NCI-H2227 (cell line): ENCODE measurements at regions not wholly inside any gene's neighbourhood (a gene's known extent, or its start where the extent isn't known, plus 50 kb on each side); places are given as distances from the start of the nearest gene placed in this dataset.
"Not testable (repeated sequence)": the region's sequence is repeated elsewhere in the genome, so short reads cannot be mapped to it uniquely, and the experiment has no call there.

Experiments used
- DNase-seq: peaks from one replicate; lab custom pipeline; 2025; ENCODE audit not compliant: unreplicated experiment; lab: John Stamatoyannopoulos, UW

GRCh38 chr7:106456329-106456728, 171.5 kb upstream of the NAMPT start:
- no peak for DNase-seq

DNA sequence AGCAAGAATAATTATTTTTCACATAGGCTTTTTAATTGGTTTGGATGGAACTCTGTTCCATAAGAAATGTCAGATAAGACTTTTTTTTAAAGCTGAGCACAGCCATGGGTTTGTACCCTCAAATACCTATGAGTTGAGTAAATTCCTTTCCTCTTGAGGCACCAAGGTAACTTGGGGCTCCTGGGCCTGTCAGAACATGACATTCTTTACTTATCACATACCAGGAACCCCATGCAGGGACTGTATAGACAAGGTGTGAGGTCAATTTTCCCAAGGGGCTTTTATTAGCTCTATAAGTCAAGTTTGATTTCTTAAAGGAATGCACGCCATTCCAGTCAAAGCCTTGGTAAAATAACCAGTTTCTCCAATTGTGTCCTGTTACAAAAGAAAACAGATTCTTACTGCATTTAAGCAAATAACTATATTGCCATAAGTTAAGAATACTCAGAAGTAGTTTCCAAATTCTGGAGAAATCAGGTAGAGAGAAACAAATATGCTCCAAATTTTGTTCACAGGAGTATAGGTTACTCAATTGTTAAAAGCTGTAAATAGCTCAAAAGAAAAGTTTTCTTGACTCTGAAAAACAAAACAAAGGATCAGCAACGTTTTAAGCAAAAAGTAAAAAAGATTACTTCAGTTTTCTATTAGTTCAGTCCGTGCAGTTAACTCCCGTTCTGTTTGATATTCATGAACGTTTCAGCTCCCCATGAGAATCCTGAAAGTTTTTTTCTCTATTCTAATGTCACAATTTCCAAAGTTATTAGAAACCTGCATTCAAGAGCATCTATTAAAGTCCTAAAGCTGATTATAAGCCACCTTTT, 167.5 kb upstream of the NAMPT start:
- DNase-seq: no peak

DNA sequence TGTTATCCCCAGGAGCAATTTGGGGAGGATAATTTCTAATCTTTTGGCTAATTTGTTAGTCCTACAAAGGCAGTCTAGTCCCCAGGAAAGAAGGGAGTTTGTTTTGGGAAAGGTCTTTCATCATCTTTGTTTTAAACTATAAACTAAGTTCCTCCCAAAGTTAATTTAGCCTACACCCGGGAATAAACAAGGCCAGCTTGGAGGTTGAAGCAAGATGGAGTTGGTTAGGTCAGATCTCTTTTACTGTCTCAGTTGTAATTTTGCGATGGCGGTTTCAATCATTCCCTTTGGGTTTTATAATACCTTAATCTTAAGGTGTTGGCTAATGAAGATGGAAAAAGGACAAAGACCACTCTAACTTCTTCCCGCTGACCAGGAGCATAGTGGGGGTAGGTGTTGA, 166.4 kb upstream of the NAMPT start:
- no peak for DNase-seq

- no peak for DNase-seq
These were observed 165.9 kb upstream of the NAMPT start for GRCh38 chr7:106450716-106451115.

DNA sequence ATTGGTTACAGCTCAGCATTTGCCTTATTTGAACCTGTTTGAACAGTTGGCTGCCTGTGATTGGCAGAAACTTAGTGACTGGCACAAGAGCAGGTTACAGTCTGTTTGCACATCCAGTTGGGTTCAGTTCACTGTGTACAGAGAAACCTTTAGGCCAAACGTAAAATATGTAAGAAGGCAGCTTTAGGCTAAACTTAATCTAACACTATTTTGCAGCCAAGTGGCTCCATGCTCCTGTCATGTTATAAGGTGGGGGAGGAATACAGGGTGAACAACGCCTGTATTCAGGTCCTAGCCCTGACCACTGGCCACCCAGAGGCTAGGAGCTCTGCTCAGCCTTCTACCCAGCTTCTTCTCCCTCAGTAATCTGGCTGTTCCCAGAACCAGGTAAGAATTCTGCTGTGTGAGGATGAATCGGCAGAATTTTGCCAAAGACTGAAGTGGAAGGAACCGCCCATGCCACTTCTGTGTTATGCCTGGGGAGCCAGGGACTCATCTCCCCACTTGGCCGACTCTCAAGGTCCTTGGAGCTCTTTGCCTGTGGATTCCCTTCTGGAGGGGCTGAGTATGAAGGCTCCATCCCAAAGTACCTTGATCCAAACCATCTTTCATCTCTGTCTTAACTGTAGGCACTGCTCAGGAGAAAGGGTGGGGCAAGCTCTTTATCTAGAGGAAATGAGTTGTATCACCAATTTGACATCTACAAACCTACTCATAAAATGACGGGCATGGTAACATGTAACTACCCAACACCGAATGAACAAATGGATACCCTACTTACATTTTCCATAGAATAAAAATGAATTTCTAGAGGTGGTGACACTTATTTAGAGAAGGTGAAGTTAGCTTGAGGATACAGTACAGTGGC, 164.4 kb upstream of the NAMPT start:
- DNase-seq: no peak

DNA sequence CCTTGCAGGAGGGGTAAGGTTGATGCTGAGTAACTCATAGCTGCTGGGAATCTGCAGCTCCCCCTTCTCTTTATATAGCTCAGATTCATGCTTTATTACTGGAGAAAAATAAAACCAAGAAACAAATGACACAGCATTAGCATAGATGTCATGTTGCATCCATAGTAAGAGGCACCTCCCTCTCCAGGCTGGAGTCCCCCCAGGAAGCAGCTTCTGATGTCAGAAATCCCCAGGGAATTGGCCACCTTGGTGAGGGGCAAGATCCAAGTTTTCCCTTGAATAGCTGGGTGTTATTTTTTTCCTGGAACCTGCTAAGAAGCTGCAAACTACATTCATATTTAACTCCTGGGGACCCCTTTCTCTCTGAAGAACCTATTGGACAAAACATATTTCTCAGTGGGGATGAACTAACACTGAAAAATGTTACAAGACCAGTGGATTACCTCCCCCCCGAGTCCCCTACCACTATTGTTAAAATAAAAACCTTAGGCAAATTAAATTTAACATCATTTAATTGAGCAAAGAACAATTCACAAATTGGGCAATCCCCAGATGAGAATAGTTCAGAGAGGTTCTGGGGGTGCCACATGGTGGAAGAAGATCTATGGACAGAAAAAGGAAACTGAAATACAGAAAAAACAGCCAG, 163.7 kb upstream of the NAMPT start:
- no peak for DNase-seq

DNA sequence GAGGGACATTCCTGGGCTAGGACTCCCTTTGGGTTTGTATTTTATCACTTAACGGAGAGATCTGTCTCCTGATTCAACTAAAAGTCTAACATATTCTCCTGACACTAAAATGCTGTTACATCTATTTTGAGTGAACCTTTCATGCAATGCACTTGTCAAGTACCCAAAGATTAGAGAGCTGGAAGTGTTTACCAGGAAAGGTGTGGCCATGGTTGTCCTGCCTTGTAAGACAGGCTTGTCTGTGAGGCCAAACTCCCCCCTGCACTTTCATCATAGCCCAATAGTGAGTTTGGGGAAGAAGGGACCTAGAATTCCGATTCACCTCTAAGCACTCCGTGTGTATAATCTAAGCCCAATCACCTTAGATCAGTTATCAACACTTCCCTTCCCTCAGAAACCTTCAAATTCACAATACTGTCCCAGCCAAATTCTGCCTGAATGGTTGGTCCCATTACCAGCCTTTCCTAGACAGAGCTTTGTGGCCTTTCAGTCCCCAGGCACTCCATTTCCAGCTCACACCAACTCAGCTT, 162.6 kb upstream of the NAMPT start:
- DNase-seq: no peak

GRCh38 chr7:106445366-106445765, 160.6 kb upstream of the NAMPT start:
- not testable (repeated sequence) for DNase-seq

GRCh38 chr7:106444068-106444655, 159.4 kb upstream of the NAMPT start:
- DNase-seq: no peak

- DNase-seq: no peak
These were observed 158.4 kb upstream of the NAMPT start for GRCh38 chr7:106443156-106443555.

- DNase-seq: no peak
These were observed 157.7 kb upstream of the NAMPT start for GRCh38 chr7:106442476-106442875.

GRCh38 chr7:106441343-106441742, 156.6 kb upstream of the NAMPT start:
- DNase-seq: not testable (repeated sequence)

DNA sequence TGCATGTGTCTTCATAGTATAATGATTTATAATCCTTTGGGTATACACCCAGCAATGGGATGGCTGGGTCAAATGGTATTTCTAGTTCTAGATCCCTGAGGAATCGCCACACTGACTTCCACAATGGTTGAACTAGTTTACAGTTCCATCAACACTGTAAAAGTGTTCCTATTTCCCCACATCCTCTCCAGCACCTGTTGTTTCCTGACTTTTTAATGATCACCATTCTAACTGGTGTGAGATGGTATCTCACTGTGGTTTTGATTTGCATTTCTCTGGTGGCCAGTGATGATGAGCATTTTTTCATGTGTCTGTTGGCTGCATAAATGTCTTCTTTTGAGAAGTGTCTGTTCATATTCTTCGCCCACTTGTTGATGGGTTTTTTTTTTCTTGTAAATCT, 152.2 kb upstream of the NAMPT start:
- DNase-seq: not testable (repeated sequence)

GRCh38 chr7:106433377-106433776, 148.6 kb upstream of the NAMPT start:
- no peak for DNase-seq

DNA sequence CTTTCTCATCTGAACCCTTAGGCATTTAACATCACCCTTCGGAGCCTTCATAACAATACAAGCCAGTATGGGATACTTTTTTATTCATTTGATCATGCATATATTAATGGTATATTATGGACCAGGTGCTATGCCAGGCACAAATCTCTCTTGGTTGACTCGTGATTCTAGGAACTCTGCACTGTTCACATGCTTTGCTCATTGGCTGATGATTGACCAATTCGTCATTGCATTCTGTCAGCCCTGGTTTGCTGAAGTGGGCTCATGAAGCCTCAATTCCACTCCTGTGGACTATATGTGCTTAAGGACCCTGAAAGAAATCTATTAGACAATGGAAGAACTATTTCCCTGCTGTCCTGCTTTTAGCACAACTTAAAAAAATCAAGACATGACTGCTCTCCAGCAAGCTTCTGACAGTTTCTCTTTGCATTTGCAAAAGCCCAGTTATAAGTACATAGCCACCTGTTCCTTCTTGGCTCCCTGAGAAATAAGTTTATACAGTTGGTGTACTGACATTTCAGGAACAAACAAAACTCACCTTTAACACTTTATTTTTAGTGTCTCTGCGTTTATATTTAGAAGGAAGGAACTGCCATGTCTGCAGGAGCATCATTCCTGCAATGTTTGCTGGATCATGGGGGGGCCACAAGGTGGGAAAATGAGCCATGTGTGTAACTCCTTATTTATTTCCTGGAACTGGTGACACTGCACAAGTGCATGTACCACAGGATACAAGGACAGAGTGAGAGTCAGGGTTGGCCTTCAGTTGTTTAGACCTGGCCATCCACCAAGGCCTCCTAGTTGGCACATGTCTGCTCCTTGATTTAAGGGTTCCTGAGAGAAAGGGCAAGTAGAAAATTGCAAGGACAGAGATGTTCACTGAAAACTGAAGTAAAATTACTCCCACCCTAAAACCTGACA, 146.0 kb upstream of the NAMPT start:
- DNase-seq: no peak

GRCh38 chr7:106430103-106430502, 145.3 kb upstream of the NAMPT start:
- no peak for DNase-seq

DNA sequence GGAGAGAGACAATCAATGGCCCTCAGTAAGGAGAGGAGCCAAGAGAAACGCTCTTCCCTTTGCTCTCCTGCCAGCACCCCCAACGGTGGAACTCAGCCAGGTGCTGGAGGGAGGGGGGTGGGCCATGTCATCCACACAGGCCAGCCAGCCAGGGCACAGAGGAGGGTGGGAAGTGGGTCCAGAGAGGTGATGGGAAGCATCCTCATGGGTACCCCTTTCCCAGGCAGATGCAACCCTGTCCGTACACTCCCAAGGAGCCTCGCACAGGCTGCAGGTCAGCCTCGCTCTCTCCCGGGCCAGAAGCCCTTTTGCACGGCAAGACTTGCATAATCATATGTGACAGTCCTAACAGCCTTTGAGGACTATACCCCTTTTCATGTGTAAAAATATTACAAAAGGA, 142.0 kb upstream of the NAMPT start:
- no peak for DNase-seq

DNA sequence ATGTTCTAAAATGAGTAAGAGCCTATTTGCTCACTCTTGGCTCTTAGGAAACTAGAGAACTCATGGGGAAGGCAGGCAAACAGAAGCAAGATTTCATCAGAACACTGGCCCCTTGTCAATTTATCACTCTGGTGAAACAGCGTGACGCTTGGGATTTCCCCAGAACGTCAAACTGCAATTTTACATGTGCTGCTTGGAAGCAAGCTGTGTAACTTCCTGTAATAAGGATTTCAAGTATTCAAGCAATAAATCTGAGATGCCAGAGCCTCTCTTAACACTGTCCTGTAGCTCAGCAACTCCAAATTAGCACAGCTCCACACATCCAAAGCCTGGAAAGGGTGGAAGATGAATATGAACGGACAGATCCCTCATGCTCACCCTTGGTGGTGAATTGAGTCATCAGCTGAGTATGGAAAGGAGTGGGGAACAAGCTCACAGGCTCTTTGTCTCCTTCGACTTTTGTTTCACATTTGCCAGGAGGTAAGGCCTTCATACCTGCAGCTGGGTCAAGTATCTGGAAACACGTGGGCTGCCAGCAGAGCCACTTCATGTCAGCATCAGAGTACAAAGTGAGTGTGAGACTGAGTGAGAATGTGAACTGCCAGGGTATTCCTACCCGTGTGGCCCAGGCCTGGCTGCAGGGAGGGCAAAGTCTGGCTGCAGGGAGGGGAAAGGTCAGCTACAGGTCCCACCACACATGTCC, 140.4 kb upstream of the NAMPT start:
- DNase-seq: no peak

- no peak for DNase-seq
These were observed 139.8 kb upstream of the NAMPT start for GRCh38 chr7:106424476-106425016.
